ENCODE measurements at regions not wholly inside any gene's neighbourhood (a gene's known extent, or its start where the extent isn't known, plus 50 kb on each side); places are given as distances from the start of the nearest gene placed in this dataset.
"Not testable (repeated sequence)": the region's sequence is repeated elsewhere in the genome, so short reads cannot be mapped to it uniquely, and the experiment has no call there.

DNA sequence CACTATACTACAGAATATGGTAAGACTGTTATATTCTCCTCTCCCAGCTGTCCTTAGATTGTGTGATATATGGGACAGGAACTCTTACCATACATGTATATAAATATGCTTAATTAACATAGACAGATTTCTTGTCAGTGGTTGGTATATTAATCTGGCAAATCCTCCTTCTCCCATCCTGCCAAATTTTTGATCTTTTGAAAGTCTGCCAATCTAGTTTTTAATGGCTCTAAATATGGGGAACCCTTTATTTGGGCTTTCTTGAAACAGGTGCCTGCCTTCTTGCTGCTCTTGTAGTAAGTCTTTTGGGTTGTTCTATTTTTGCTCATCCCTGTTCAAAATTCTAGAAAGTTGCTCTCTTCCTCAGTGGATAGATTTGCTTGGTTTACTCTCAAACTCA is 63.5 kb downstream of the SPATA31D1 start:
- H3K4me3 ChIP-seq (ENCODE audit: severe bottlenecking) = no peak overlapping the region
- H3K36me3 ChIP-seq (ENCODE audit: low read depth) = no peaks in the 10 kb centered on the region
- DNase-seq (ENCODE audit: low spot score) (no peak), ATAC-seq (ENCODE audit: low read depth) (no peak)
- no peak overlapping the region for H3K27ac ChIP-seq (ENCODE audit: poor library complexity, severe bottlenecking)
- TF ChIP-seq CTCF (IDR thresholded peaks at IDR 0.05; ENCODE audit: poor library complexity, severe bottlenecking) = no peak
- no peaks in the 10 kb centered on the region for H3K27me3 ChIP-seq (ENCODE audit: insufficient read depth, poor library complexity, severe bottlenecking)
- no peaks in the 10 kb centered on the region for H3K4me1 ChIP-seq (ENCODE audit: insufficient read depth, poor library complexity, severe bottlenecking)
- no peaks in the 10 kb centered on the region for H3K9me3 ChIP-seq (ENCODE audit: severe bottlenecking)

GRCh38 chr9:82054264-82055015 is 65.9 kb downstream of the SPATA31D1 start:
- TF ChIP-seq CTCF (IDR thresholded peaks at IDR 0.05; ENCODE audit: poor library complexity, severe bottlenecking) = no peak
- DNase-seq (ENCODE audit: low spot score) (no peak), ATAC-seq (ENCODE audit: low read depth) (no peak)
- Histone ChIP-seq H3K4me3 (ENCODE audit: severe bottlenecking) (no peak overlapping the region), H3K36me3 (ENCODE audit: low read depth) (no peaks in the 10 kb centered on the region), H3K27me3 (ENCODE audit: insufficient read depth, poor library complexity, severe bottlenecking) (no peaks in the 10 kb centered on the region), H3K9me3 (ENCODE audit: severe bottlenecking) (no peaks in the 10 kb centered on the region), H3K4me1 (ENCODE audit: insufficient read depth, poor library complexity, severe bottlenecking) (no peaks in the 10 kb centered on the region), H3K27ac (ENCODE audit: poor library complexity, severe bottlenecking) (no peak overlapping the region)

DNA sequence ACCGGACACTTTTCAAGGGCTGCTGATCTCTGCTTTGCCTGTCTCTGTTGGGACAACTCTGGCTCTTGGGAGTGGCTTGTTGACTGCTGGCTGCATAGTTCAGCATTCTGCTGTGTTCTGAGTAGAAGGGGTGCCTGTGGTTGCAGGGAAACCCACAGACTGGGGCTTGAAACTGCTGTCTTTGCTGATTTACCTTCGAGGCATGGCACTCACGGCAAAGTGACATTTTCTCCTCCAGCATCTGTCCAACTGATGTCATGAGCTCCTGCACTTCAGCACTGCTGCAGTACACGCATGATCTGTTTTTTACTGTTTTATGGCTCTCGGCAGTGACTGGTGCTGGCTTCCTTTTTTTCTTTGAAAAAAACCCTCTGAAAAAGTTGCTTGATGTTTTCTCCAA is 69.2 kb downstream of the SPATA31D1 start:
- H3K27ac ChIP-seq (ENCODE audit: poor library complexity, severe bottlenecking) = no peak overlapping the region
- H3K4me3 ChIP-seq (ENCODE audit: severe bottlenecking) = no peak overlapping the region
- H3K27me3 ChIP-seq (ENCODE audit: insufficient read depth, poor library complexity, severe bottlenecking) = no peaks in the 10 kb centered on the region
- H3K4me1 ChIP-seq (ENCODE audit: insufficient read depth, poor library complexity, severe bottlenecking) = no peaks in the 10 kb centered on the region
- H3K36me3 ChIP-seq (ENCODE audit: low read depth) = no peaks in the 10 kb centered on the region
- ATAC-seq (ENCODE audit: low read depth) (no peak), DNase-seq (ENCODE audit: low spot score) (no peak)
- TF ChIP-seq CTCF (IDR thresholded peaks at IDR 0.05; ENCODE audit: poor library complexity, severe bottlenecking) = no peak
- H3K9me3 ChIP-seq (ENCODE audit: severe bottlenecking) = no peaks in the 10 kb centered on the region

GRCh38 chr9:82061801-82062200 is 73.2 kb downstream of the SPATA31D1 start:
- DNase-seq (ENCODE audit: low spot score); H3K27ac ChIP-seq (ENCODE audit: poor library complexity, severe bottlenecking); ATAC-seq (ENCODE audit: low read depth); H3K36me3 ChIP-seq (ENCODE audit: low read depth); H3K4me1 ChIP-seq (ENCODE audit: insufficient read depth, poor library complexity, severe bottlenecking); H3K27me3 ChIP-seq (ENCODE audit: insufficient read depth, poor library complexity, severe bottlenecking); H3K9me3 ChIP-seq (ENCODE audit: severe bottlenecking); H3K4me3 ChIP-seq (ENCODE audit: severe bottlenecking): not testable (repeated sequence)

GRCh38 chr9:82062245-82062644 is 73.7 kb downstream of the SPATA31D1 start:
- DNase-seq (ENCODE audit: low spot score) (no peak), ATAC-seq (ENCODE audit: low read depth) (no peak)
- Histone ChIP-seq H3K4me3 (ENCODE audit: severe bottlenecking) (no peak overlapping the region), H3K27me3 (ENCODE audit: insufficient read depth, poor library complexity, severe bottlenecking) (no peaks in the 10 kb centered on the region), H3K36me3 (ENCODE audit: low read depth) (no peaks in the 10 kb centered on the region), H3K4me1 (ENCODE audit: insufficient read depth, poor library complexity, severe bottlenecking) (no peaks in the 10 kb centered on the region), H3K9me3 (ENCODE audit: severe bottlenecking) (no peaks in the 10 kb centered on the region), H3K27ac (ENCODE audit: poor library complexity, severe bottlenecking) (no peak overlapping the region)
- no peak for TF ChIP-seq CTCF (IDR thresholded peaks at IDR 0.05; ENCODE audit: poor library complexity, severe bottlenecking)

All from RWPE2 (cell line).